ENCODE measurements at regions not wholly inside any gene's neighbourhood (a gene's known extent, or its start where the extent isn't known, plus 50 kb on each side); places are given as distances from the start of the nearest gene placed in this dataset.

DNA sequence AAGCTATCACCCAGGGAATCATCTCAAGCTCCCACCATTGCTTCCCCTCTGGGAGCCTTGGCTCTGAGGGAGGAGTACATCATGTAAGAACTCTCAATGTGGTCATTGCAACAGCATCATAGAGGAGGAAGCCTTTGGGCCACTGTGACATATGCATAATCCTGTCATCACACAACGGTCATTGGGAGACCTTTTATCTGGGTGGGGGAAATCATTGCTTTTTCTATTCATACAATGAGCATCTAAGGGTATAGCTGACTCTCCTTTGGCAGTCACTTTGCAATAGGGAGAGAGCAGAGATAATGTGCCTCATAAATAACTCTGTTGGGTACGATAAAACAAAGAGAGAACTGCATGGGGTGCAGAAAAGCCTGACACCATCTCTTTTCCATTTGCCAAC lies 155.2 kb upstream of the KCNIP4 start:
- POLR2A ChIA-PET: no interaction called here
- no peaks in the 10 kb centered on the region for H3F3A ChIP-seq (replicated peaks; ENCODE audit: insufficient read depth)
- H4K20me1 ChIP-seq (ENCODE audit: insufficient read depth): no peaks in the 10 kb centered on the region
- no peak overlapping the region for H3K9ac ChIP-seq
- no peaks in the 10 kb centered on the region for H3K27me3 ChIP-seq (ENCODE audit: insufficient read depth)
- no peaks in the 10 kb centered on the region for H3K36me3 ChIP-seq (replicated peaks in 1 of 2; ENCODE audit: control insufficient read depth in 1 of 2, insufficient read depth in 2 of 2, low read length in 1 of 2)
- no peak overlapping the region for H3K4me2 ChIP-seq
- CTCF ChIA-PET: no interaction called here
- TF ChIP-seq, protein P1, sequence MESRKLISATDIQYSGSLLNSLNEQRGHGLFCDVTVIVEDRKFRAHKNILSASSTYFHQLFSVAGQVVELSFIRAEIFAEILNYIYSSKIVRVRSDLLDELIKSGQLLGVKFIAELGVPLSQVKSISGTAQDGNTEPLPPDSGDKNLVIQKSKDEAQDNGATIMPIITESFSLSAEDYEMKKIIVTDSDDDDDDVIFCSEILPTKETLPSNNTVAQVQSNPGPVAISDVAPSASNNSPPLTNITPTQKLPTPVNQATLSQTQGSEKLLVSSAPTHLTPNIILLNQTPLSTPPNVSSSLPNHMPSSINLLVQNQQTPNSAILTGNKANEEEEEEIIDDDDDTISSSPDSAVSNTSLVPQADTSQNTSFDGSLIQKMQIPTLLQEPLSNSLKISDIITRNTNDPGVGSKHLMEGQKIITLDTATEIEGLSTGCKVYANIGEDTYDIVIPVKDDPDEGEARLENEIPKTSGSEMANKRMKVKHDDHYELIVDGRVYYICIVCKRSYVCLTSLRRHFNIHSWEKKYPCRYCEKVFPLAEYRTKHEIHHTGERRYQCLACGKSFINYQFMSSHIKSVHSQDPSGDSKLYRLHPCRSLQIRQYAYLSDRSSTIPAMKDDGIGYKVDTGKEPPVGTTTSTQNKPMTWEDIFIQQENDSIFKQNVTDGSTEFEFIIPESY (IDR thresholded peaks at IDR 0.05; ENCODE audit: borderline replicate concordance, low read depth): no peak
- TF ChIP-seq TAF1 (IDR thresholded peaks at IDR 0.05; ENCODE audit: borderline replicate concordance, low read depth, low read length) (no peak), RXRA (IDR thresholded peaks at IDR 0.05; ENCODE audit: borderline replicate concordance, low read depth) (no peak), SMC3 (IDR thresholded peaks at IDR 0.05; ENCODE audit: low read depth, low read length) (no peak), ELF1 (IDR thresholded peaks at IDR 0.05) (no peak), GATA2 (CRISPR knock-in tag; IDR thresholded peaks at IDR 0.05) (no peak), RAD21 (IDR thresholded peaks at IDR 0.05; ENCODE audit: low read length) (no peak), IRF3 (IDR thresholded peaks at IDR 0.05; ENCODE audit: low read depth, low read length) (no peak), CTCF (IDR thresholded peaks at IDR 0.05) (no peak), MEF2A (IDR thresholded peaks at IDR 0.05; ENCODE audit: borderline replicate concordance, low read depth) (no peak), FOSL2 (IDR thresholded peaks at IDR 0.05; ENCODE audit: borderline replicate concordance, low read depth) (no peak), FOXJ3 (CRISPR knock-in tag; IDR thresholded peaks at IDR 0.05) (no peak), FOXM1 (IDR thresholded peaks at IDR 0.05; ENCODE audit: low read depth) (no peak), RFX5 (IDR thresholded peaks at IDR 0.05; ENCODE audit: low read length) (no peak)
- TF ChIP-seq, protein P2, sequence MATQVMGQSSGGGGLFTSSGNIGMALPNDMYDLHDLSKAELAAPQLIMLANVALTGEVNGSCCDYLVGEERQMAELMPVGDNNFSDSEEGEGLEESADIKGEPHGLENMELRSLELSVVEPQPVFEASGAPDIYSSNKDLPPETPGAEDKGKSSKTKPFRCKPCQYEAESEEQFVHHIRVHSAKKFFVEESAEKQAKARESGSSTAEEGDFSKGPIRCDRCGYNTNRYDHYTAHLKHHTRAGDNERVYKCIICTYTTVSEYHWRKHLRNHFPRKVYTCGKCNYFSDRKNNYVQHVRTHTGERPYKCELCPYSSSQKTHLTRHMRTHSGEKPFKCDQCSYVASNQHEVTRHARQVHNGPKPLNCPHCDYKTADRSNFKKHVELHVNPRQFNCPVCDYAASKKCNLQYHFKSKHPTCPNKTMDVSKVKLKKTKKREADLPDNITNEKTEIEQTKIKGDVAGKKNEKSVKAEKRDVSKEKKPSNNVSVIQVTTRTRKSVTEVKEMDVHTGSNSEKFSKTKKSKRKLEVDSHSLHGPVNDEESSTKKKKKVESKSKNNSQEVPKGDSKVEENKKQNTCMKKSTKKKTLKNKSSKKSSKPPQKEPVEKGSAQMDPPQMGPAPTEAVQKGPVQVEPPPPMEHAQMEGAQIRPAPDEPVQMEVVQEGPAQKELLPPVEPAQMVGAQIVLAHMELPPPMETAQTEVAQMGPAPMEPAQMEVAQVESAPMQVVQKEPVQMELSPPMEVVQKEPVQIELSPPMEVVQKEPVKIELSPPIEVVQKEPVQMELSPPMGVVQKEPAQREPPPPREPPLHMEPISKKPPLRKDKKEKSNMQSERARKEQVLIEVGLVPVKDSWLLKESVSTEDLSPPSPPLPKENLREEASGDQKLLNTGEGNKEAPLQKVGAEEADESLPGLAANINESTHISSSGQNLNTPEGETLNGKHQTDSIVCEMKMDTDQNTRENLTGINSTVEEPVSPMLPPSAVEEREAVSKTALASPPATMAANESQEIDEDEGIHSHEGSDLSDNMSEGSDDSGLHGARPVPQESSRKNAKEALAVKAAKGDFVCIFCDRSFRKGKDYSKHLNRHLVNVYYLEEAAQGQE (IDR thresholded peaks at IDR 0.05; ENCODE audit: low read depth, low read length): no peak
- H3K9me3 ChIP-seq: no peaks in the 10 kb centered on the region
- H3K4me3 ChIP-seq (ENCODE audit: low read depth in 2 of 2, low read length in 1 of 2): no peak overlapping the region
- no peak for DNase-seq
- H3K9me2 ChIP-seq: no peaks in the 10 kb centered on the region
- WGBS (ENCODE audit: low lambda C conversion rate): 5% methylated on average over 2 of the region's 2 CpGs
- no peak overlapping the region for H2AFZ ChIP-seq (ENCODE audit: low read depth)
- no peaks in the 10 kb centered on the region for H3K79me2 ChIP-seq (ENCODE audit: insufficient read depth)
- H3K27ac ChIP-seq (ENCODE audit: low read depth in 2 of 2, low read length in 1 of 2): no peak overlapping the region
- H3K4me1 ChIP-seq (ENCODE audit: control insufficient read depth in 1 of 2, insufficient read depth in 2 of 2, low read depth in 1 of 2, low read length in 1 of 2): no peaks in the 10 kb centered on the region; a peak in 1 of 4 replicates
